K562 (cell line): ENCODE measurements at regions not wholly inside any gene's neighbourhood (a gene's known extent, or its start where the extent isn't known, plus 50 kb on each side); places are given as distances from the start of the nearest gene placed in this dataset.

Experiments
- ATAC-seq: fragments of 200-7000 bp; cut with Tn5 transposase; 3 replicates; pipeline ENCODE4 v1.9.1; 2020; ENCODE audit warnings: moderate library complexity
- BruUV-seq: library from RNA; stranded (reverse); fragments of 400-500 nt; replicated peaks from 2 replicates; lab custom pipeline; 2021; lab: Mats Ljungman, UMichigan
- CTCF ChIA-PET: fragments of 300-600 bp; formaldehyde crosslinking; extraction: SDS; loops from one replicate; lab custom pipeline; 2021; ENCODE audit warnings: low intra/inter-chr PET ratio; lab: Yijun Ruan, JAX
- POLR2A ChIA-PET: fragments of 300-600, 350-650 bp; sonication (Branson Sonifier 250); formaldehyde crosslinking; extraction: SDS; loops from one replicate; lab custom pipeline; 2021; ENCODE audit warnings: antibody characterized with exemption, inconsistent platforms; lab: Yijun Ruan, JAX
- DNase-seq, 4 experiments: peaks; one replicate each; pipeline versions ENCODE4 v3.0.0 to v3.0.0-alpha.2; 2011 to 2018; ENCODE audit warnings: low spot score in 3 of 4, mixed read lengths in 3 of 4; ENCODE audit errors: extremely low read depth in 1 of 4
- FAIRE-seq: peaks from 2 replicates; lab custom pipeline; 2011; peaks lifted over from hg19 to GRCh38; lab: Jason Lieb, UNC
- H2AFZ ChIP-seq: 2 replicates; pipeline ENCODE4 v1.6.0; 2011; ENCODE audit warnings: low read depth, low read length, control low read depth, inconsistent platforms
- H3K27ac ChIP-seq: fragments of 200-600 bp; 3 replicates; pipeline ENCODE4 v1.8.0; 2011; ENCODE audit warnings: low read depth, mild to moderate bottlenecking, control low read depth, inconsistent platforms, low read length, moderate library complexity, mixed read lengths; ENCODE audit errors: extremely low read depth
- H3K27me3 ChIP-seq, 2 experiments: fragments of 300-600 bp in 1 of 2; 2 replicates in 1 of 2; 3 replicates in 1 of 2; pipeline versions ENCODE4 v1.6.0 to v1.8.0; 2011; ENCODE audit warnings: inconsistent platforms in 2 of 2, low read length in 2 of 2, mild to moderate bottlenecking in 1 of 2, mixed read lengths in 1 of 2, moderate library complexity in 1 of 2; ENCODE audit not compliant: control insufficient read depth in 2 of 2, insufficient read depth in 2 of 2
- H3K36me3 ChIP-seq: fragments of 300-600 bp; 3 replicates; pipeline ENCODE4 v1.8.0; 2011; ENCODE audit warnings: mild to moderate bottlenecking, low read length, inconsistent platforms; ENCODE audit not compliant: control insufficient read depth, insufficient read depth
- H3K4me1 ChIP-seq, 2 experiments: fragments of 200-600 bp in 1 of 2; replicated peaks in 1 of 2; 2 replicates in 1 of 2; 3 replicates in 1 of 2; pipeline versions ENCODE4 v1.5.1 to v1.8.0; 2011; ENCODE audit warnings: inconsistent platforms in 2 of 2, low read length in 2 of 2, mild to moderate bottlenecking in 1 of 2, mixed read lengths in 1 of 2, moderate library complexity in 1 of 2; ENCODE audit not compliant: control insufficient read depth in 2 of 2, insufficient read depth in 2 of 2
- H3K4me2 ChIP-seq: 2 replicates; pipeline ENCODE4 v1.6.1; 2011; ENCODE audit warnings: low read length, control low read depth, inconsistent platforms, mixed read lengths; ENCODE audit not compliant: insufficient read depth
- H3K4me3 ChIP-seq: fragments of 200-600 bp; sonication (generic), shearing (Covaris generic); 2 replicates; pipeline ENCODE4 v1.5.1; 2016; ENCODE audit warnings: control low read depth, inconsistent platforms
- H3K79me2 ChIP-seq: fragments of 200-600 bp; 3 replicates; pipeline ENCODE4 v1.8.0; 2011; ENCODE audit warnings: low read length, inconsistent platforms; ENCODE audit not compliant: control insufficient read depth, insufficient read depth
- H3K9ac ChIP-seq, 2 experiments: 2 replicates each; pipeline versions ENCODE4 v1.6.0 to v1.6.1; 2011; ENCODE audit warnings: low read depth in 2 of 2, low read length in 2 of 2, control low read depth in 1 of 2, inconsistent platforms in 1 of 2, mild to moderate bottlenecking in 1 of 2, mixed read lengths in 1 of 2; ENCODE audit not compliant: insufficient read depth in 1 of 2
- H3K9me1 ChIP-seq: one replicate; pipeline ENCODE4 v1.6.0; 2011; ENCODE audit warnings: inconsistent platforms, mild to moderate bottlenecking, low read length, moderate library complexity; ENCODE audit not compliant: control insufficient read depth, insufficient read depth
- H3K9me3 ChIP-seq: replicated peaks from 2 replicates; pipeline ENCODE4 v1.5.1; 2011; ENCODE audit warnings: low read depth, low read length, inconsistent platforms; ENCODE audit not compliant: control insufficient read depth, insufficient read depth
- H4K20me1 ChIP-seq: replicated peaks from 2 replicates; pipeline ENCODE4 v1.6.1; 2011; ENCODE audit warnings: low read length, inconsistent platforms, mixed read lengths; ENCODE audit not compliant: control insufficient read depth, insufficient read depth
- C11orf30 ChIP-seq: fragments of 450-650 bp; IDR thresholded peaks from 2 replicates; pipeline ENCODE4 v1.6.1; 2016; ENCODE audit warnings: low read depth, mild to moderate bottlenecking
- CBX1 ChIP-seq: sonication (generic); IDR thresholded peaks from 2 replicates; pipeline ENCODE4 v1.6.1; 2016; ENCODE audit warnings: antibody characterized with exemption, low read depth, mild to moderate bottlenecking
- CCNT2 ChIP-seq: IDR thresholded peaks from 2 replicates; pipeline ENCODE4 v1.6.1; 2011; ENCODE audit warnings: borderline replicate concordance, low read depth, mild to moderate bottlenecking, moderate library complexity, mixed read lengths, low read length; ENCODE audit not compliant: insufficient read length; ENCODE audit errors: extremely low read depth
- HDGF ChIP-seq: fragments of 450-650 bp; IDR thresholded peaks from 2 replicates; pipeline ENCODE4 v1.6.1; 2016
- KDM1A ChIP-seq, 2 experiments: fragments of 450-650 bp; IDR thresholded peaks; 2 replicates each; pipeline ENCODE4 v1.6.1; 2016; ENCODE audit warnings: mild to moderate bottlenecking in 2 of 2
- MAFG ChIP-seq: fragments of 450-650 bp; conservative IDR thresholded peaks from 2 replicates; pipeline ENCODE4 v1.6.1; 2016; ENCODE audit warnings: missing genetic modification characterization, missing compliant biosample characterization
- SMARCE1 ChIP-seq: fragments of 450-650 bp; IDR thresholded peaks from 2 replicates; pipeline ENCODE4 v1.7.1; 2016; ENCODE audit warnings: mild to moderate bottlenecking
- YBX1 ChIP-seq: fragments of 450-650 bp; IDR thresholded peaks from 2 replicates; pipeline ENCODE4 v1.7.1; 2016; ENCODE audit warnings: mild to moderate bottlenecking
- ZNF232 ChIP-seq: sonication (generic); formaldehyde crosslinking; IDR thresholded peaks from 2 replicates; pipeline ENCODE4 v1.8.0; 2022; ENCODE audit warnings: mild to moderate bottlenecking, missing genetic modification reagents
- ZNF316 ChIP-seq: fragments of 450-650 bp; IDR thresholded peaks from 2 replicates; pipeline ENCODE4 v1.6.1; 2016
- ZNF354B ChIP-seq: fragments of 250-450 bp; sonication (Bioruptor Pico); IDR thresholded peaks from 2 replicates; pipeline ENCODE4 v1.4.0; 2020
- WGBS: fragments of 100-300 bp; shearing (Covaris generic); methylation state at CpG from one replicate; pipeline ENCODE4 v1.1.6; 2016; ENCODE audit warnings: low coverage, mixed read lengths; ENCODE audit not compliant: insufficient coverage; ENCODE audit errors: missing lambda C conversion rate; 5-methylcytosine and 5-hydroxymethylcytosine counted together
- in situ Hi-C: fragments of 300-500 bp; cut with MboI; formaldehyde crosslinking; loops from 4 replicates; pipeline ENCODE4 v1.15.0; 2018; ENCODE audit warnings: inconsistent platforms, mixed read lengths
- intact Hi-C: fragments of 100-400 bp; cut with micrococcal nuclease; formaldehyde crosslinking; loops from 2 replicates; pipeline ENCODE4 v1.14.2; 2022
- TF ChIP-seq, protein P1 (sequence below): fragments of 250-450 bp; sonication (Bioruptor Pico); IDR thresholded peaks from 2 replicates; pipeline ENCODE4 v1.8.0; 2022; ENCODE audit warnings: moderate library complexity, mild to moderate bottlenecking, inconsistent platforms
- TF ChIP-seq, protein P2 (sequence below): fragments of 150-350 bp; IDR thresholded peaks from 2 replicates; pipeline ENCODE4 v1.6.1; 2014; ENCODE audit warnings: low read depth, mild to moderate bottlenecking, low read length, borderline replicate concordance

DNA sequence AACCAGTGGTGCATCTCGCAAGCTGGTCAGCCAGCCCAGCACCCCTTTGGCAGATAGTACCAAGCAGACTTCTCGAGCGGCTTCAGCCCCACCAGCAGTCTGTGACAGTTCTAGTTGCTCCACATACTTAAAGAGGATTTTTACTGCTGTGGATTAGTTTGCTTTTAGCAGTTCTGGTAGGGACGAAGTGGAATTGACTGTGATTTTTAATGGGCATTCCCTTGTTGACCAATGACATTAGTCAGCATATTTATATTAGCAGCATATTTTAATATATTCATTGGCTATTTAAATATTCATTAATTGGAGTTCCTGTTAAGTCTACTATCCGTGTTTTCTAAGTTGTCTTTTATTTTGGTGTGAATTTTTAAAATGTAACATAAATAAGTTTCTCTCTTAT lies 500.9 kb upstream of the FAT1 start:
- H3K9me3 ChIP-seq: no peaks in the 10 kb centered on the region
- in situ Hi-C loops (no loop called here), intact Hi-C loops (no loop called here)
- CTCF ChIA-PET: no interaction called here
- H3K79me2 ChIP-seq: no peaks in the 10 kb centered on the region
- no peaks in the 10 kb centered on the region for H4K20me1 ChIP-seq
- no peak overlapping the region for H3K4me2 ChIP-seq
- H3K4me1 ChIP-seq: no peaks in the 10 kb centered on the region
- H3K9me1 ChIP-seq: no peaks in the 10 kb centered on the region
- H3K4me3 ChIP-seq: no peak overlapping the region
- no peaks in the 10 kb centered on the region for H3K36me3 ChIP-seq
- H3K27me3 ChIP-seq: no peaks in the 10 kb centered on the region
- H3K9ac ChIP-seq: no peak overlapping the region
- no peak for FAIRE-seq
- TF ChIP-seq ZNF316 (peak; percentile 42), ZNF232 (CRISPR knock-in tag) (no peak), MAFG (tag) (peak; percentile 38; the same call in 1 of the 2 replicates), C11orf30 (peak; percentile 22; the same call in 1 of the 2 replicates)
- TF ChIP-seq, all 486 proteins: peak for 3
- no TSS peak for BruUV-seq
- POLR2A ChIA-PET: no interaction called here
- H2AFZ ChIP-seq: no peak overlapping the region
- ATAC-seq (no peak), DNase-seq (no peak)
- 0% methylated on average over 5 of the region's 5 CpGs for WGBS
- no peak overlapping the region for H3K27ac ChIP-seq

DNA sequence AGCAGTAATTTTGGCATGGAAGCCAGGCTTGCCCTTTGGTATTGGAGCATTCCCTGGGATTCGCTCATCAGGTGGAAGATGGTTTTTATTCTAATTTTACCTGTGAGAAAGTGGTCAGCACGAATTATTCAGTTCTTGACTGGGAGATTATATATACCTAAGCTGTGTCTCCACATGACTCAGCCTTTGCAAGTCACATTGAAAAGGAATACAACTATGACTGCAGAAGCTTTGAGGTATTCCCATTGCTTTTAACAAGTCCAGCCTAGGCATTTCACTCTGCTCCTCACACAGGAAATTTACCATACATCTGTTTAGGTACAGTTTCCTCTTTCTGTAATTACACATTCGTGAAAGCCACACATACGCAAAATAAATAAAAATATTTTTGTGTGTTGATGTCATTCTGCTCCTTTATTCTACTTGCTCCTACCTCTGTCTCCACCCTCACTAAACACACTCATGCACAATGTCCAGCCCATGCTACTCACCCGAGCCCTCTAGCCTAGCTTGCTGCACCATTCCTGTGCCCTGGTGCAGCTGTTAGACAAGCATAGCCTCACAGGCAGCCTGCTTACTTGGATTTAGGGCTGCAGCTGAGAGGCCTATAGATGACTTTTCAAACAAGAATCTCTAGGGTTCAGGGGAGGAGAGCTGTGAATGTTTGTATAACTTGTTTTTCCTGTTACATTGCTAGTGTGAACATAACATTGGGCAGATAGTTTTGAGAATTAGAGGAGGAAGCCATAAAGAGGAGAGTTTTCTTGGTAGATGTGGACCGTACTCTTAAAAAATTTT lies 504.4 kb upstream of the FAT1 start:
- ChIA-PET CTCF (no interaction called here), POLR2A (no interaction called here)
- H3K4me1 ChIP-seq: no peaks in the 10 kb centered on the region
- no peaks in the 10 kb centered on the region for H4K20me1 ChIP-seq
- no peaks in the 10 kb centered on the region for H3K9me1 ChIP-seq
- H3K4me2 ChIP-seq: no peak overlapping the region
- no peak for FAIRE-seq
- no peaks in the 10 kb centered on the region for H3K36me3 ChIP-seq
- in situ Hi-C loops: no loop called here
- H2AFZ ChIP-seq: no peak overlapping the region
- H3K9me3 ChIP-seq: no peaks in the 10 kb centered on the region
- H3K27me3 ChIP-seq: no peaks in the 10 kb centered on the region
- no peak overlapping the region for H3K27ac ChIP-seq
- no peak for ATAC-seq
- BruUV-seq: no TSS peak
- no peak overlapping the region for H3K4me3 ChIP-seq
- WGBS: 1% methylated on average over 6 of the region's 6 CpGs
- intact Hi-C loops: no loop called here
- no peaks in the 10 kb centered on the region for H3K79me2 ChIP-seq
- H3K9ac ChIP-seq: no peak overlapping the region
- no peak for DNase-seq
- TF ChIP-seq CBX1 (no peak), KDM1A (IDR thresholded peaks at IDR 0.05) (no peak), YBX1 (no peak), ZNF354B (no peak), SMARCE1 (no peak), CCNT2 (no peak), HDGF (no peak)
- TF ChIP-seq, protein P1, sequence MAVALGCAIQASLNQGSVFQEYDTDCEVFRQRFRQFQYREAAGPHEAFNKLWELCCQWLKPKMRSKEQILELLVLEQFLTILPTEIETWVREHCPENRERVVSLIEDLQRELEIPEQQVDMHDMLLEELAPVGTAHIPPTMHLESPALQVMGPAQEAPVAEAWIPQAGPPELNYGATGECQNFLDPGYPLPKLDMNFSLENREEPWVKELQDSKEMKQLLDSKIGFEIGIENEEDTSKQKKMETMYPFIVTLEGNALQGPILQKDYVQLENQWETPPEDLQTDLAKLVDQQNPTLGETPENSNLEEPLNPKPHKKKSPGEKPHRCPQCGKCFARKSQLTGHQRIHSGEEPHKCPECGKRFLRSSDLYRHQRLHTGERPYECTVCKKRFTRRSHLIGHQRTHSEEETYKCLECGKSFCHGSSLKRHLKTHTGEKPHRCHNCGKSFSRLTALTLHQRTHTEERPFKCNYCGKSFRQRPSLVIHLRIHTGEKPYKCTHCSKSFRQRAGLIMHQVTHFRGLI (CRISPR knock-in tag): no peak
- TF ChIP-seq, protein P2, sequence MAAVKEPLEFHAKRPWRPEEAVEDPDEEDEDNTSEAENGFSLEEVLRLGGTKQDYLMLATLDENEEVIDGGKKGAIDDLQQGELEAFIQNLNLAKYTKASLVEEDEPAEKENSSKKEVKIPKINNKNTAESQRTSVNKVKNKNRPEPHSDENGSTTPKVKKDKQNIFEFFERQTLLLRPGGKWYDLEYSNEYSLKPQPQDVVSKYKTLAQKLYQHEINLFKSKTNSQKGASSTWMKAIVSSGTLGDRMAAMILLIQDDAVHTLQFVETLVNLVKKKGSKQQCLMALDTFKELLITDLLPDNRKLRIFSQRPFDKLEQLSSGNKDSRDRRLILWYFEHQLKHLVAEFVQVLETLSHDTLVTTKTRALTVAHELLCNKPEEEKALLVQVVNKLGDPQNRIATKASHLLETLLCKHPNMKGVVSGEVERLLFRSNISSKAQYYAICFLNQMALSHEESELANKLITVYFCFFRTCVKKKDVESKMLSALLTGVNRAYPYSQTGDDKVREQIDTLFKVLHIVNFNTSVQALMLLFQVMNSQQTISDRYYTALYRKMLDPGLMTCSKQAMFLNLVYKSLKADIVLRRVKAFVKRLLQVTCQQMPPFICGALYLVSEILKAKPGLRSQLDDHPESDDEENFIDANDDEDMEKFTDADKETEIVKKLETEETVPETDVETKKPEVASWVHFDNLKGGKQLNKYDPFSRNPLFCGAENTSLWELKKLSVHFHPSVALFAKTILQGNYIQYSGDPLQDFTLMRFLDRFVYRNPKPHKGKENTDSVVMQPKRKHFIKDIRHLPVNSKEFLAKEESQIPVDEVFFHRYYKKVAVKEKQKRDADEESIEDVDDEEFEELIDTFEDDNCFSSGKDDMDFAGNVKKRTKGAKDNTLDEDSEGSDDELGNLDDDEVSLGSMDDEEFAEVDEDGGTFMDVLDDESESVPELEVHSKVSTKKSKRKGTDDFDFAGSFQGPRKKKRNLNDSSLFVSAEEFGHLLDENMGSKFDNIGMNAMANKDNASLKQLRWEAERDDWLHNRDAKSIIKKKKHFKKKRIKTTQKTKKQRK: no peak
